ENCODE measurements at regions not wholly inside any gene's neighbourhood (a gene's known extent, or its start where the extent isn't known, plus 50 kb on each side); places are given as distances from the start of the nearest gene placed in this dataset.
A peak's percentile ranks its signal among the peaks of the same experiment; 100 is the strongest.

- ChIA-PET CTCF (interaction anchor here (1.4 kb wide), 1 partner anchor 12 kb away, joined by 3 read pairs; no protein-coding TSS in a partner anchor), POLR2A (no interaction called here)
- DNase-seq (ENCODE audit: low read depth in 1 of 2, low spot score in 1 of 2) (no peak), ATAC-seq (no peak), FAIRE-seq (no peak)
- no peak overlapping the region for H3K4me3 ChIP-seq
- WGBS (ENCODE audit: missing lambda C conversion rate) = 47% methylated on average over 2 of the region's 2 CpGs
- H3K27ac ChIP-seq = peak overlapping the region; percentile 37 to 65; a peak in 5 of 6 replicates
- no peak for TF ChIP-seq HES2 (IDR thresholded peaks at IDR 0.05)
- no peak for TF ChIP-seq CHD4 (IDR thresholded peaks at IDR 0.05; ENCODE audit: borderline replicate concordance)
- no peak for TF ChIP-seq HOXB5 (CRISPR knock-in tag; IDR thresholded peaks at IDR 0.05)
- TF ChIP-seq, protein P1, sequence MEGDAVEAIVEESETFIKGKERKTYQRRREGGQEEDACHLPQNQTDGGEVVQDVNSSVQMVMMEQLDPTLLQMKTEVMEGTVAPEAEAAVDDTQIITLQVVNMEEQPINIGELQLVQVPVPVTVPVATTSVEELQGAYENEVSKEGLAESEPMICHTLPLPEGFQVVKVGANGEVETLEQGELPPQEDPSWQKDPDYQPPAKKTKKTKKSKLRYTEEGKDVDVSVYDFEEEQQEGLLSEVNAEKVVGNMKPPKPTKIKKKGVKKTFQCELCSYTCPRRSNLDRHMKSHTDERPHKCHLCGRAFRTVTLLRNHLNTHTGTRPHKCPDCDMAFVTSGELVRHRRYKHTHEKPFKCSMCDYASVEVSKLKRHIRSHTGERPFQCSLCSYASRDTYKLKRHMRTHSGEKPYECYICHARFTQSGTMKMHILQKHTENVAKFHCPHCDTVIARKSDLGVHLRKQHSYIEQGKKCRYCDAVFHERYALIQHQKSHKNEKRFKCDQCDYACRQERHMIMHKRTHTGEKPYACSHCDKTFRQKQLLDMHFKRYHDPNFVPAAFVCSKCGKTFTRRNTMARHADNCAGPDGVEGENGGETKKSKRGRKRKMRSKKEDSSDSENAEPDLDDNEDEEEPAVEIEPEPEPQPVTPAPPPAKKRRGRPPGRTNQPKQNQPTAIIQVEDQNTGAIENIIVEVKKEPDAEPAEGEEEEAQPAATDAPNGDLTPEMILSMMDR (IDR thresholded peaks at IDR 0.05) = no peak
- no peak for TF ChIP-seq CEBPB (IDR thresholded peaks at IDR 0.05)
- TF ChIP-seq NPAS2 (CRISPR knock-in tag; IDR thresholded peaks at IDR 0.05; ENCODE audit: borderline replicate concordance) = no peak
- TF ChIP-seq EP300 (IDR thresholded peaks at IDR 0.05) = no peak; a peak in 1 of 5 replicates
- TF ChIP-seq TFCP2L1 (CRISPR knock-in tag; IDR thresholded peaks at IDR 0.05) = no peak
- no peak for TF ChIP-seq RFX5 (IDR thresholded peaks at IDR 0.05)
- TF ChIP-seq, protein P2, sequence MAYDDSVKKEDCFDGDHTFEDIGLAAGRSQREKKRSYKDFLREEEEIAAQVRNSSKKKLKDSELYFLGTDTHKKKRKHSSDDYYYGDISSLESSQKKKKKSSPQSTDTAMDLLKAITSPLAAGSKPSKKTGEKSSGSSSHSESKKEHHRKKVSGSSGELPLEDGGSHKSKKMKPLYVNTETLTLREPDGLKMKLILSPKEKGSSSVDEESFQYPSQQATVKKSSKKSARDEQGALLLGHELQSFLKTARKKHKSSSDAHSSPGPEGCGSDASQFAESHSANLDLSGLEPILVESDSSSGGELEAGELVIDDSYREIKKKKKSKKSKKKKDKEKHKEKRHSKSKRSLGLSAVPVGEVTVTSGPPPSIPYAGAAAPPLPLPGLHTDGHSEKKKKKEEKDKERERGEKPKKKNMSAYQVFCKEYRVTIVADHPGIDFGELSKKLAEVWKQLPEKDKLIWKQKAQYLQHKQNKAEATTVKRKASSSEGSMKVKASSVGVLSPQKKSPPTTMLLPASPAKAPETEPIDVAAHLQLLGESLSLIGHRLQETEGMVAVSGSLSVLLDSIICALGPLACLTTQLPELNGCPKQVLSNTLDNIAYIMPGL (CRISPR knock-in tag; IDR thresholded peaks at IDR 0.05; ENCODE audit: borderline replicate concordance) = no peak
- TF ChIP-seq GATA3 (IDR thresholded peaks at IDR 0.05; ENCODE audit: borderline replicate concordance) = no peak
- TF ChIP-seq PBX3 (IDR thresholded peaks at IDR 0.05) = no peak
- no peak for TF ChIP-seq HEYL (CRISPR knock-in tag; IDR thresholded peaks at IDR 0.05)
- TF ChIP-seq, protein P3, sequence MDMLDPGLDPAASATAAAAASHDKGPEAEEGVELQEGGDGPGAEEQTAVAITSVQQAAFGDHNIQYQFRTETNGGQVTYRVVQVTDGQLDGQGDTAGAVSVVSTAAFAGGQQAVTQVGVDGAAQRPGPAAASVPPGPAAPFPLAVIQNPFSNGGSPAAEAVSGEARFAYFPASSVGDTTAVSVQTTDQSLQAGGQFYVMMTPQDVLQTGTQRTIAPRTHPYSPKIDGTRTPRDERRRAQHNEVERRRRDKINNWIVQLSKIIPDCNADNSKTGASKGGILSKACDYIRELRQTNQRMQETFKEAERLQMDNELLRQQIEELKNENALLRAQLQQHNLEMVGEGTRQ (IDR thresholded peaks at IDR 0.05) = no peak
- no peak for TF ChIP-seq HDAC2 (IDR thresholded peaks at IDR 0.05)
- no peak for TF ChIP-seq KDM5A (IDR thresholded peaks at IDR 0.05)
- no peak for TF ChIP-seq ATOH8 (CRISPR knock-in tag; IDR thresholded peaks at IDR 0.05; ENCODE audit: low read depth)
- no peak overlapping the region for H3K4me2 ChIP-seq
- H3K9me3 ChIP-seq = no peaks in the 10 kb centered on the region
- H3K4me1 ChIP-seq = peaks cover 29% of the 10 kb centered on the region
Observed at GRCh38 chr14:34373191-34373590, 88.8 kb downstream of the SPTSSA start.

- H3K27ac ChIP-seq = peak overlapping the region; percentile 37 to 65
- no peak for ATAC-seq
- POLR2A ChIA-PET = no interaction called here
Observed at GRCh38 chr14:34372786-34373185, 89.3 kb downstream of the SPTSSA start.

More at GRCh38 chr14:34372786-34373185, 89.3 kb downstream of the SPTSSA start:
- Histone ChIP-seq H3K4me1 (peaks cover 33% of the 10 kb centered on the region), H3K4me2 (no peak overlapping the region), H3K4me3 (no peak overlapping the region), H3K9me3 (no peaks in the 10 kb centered on the region)
- whole genome bisulfite sequencing (ENCODE audit: missing lambda C conversion rate) = 71% methylated on average over 1 of the region's 1 CpG
- peak in 1 of 2 experiments; percentile 47; a peak in 2 of 5 replicates for TF ChIP-seq EP300 (IDR thresholded peaks at IDR 0.05)
- TF ChIP-seq ESRRA (IDR thresholded peaks at IDR 0.05; ENCODE audit: borderline replicate concordance, low read length) = no peak
- no peak for DNase-seq (ENCODE audit: low read depth in 1 of 2, low spot score in 1 of 2)
- CTCF ChIA-PET = interaction anchor here (1.4 kb wide), 1 partner anchor 11 kb away, joined by 3 read pairs; no protein-coding TSS in a partner anchor
- no peak for FAIRE-seq
